Prostate gland (tissue), 2 donors: ENCODE measurements at regions not wholly inside any gene's neighbourhood (a gene's known extent, or its start where the extent isn't known, plus 50 kb on each side); places are given as distances from the start of the nearest gene placed in this dataset.
"Not testable (repeated sequence)": the region's sequence is repeated elsewhere in the genome, so short reads cannot be mapped to it uniquely, and the experiment has no call there.

Source experiments
- DNase-seq: peaks from one replicate; pipeline ENCODE4 v3.0.0-alpha.2; 2019; ENCODE audit warnings: low spot score
- H3K27ac ChIP-seq, 2 donors: fragments of 200-600 bp; sonication (generic); 2 replicates each; pipeline ENCODE4 v1.5.1; 2017 to 2019
- H3K27me3 ChIP-seq: fragments of 200-600 bp; sonication (generic); replicated peaks from 2 replicates; pipeline ENCODE4 v1.5.1; 2019; ENCODE audit not compliant: insufficient read depth
- H3K36me3 ChIP-seq, 2 donors: fragments of 200-600 bp; sonication (generic); 1 replicate in 1 of 2; 2 replicates in 1 of 2; pipeline versions ENCODE4 v1.5.1 to v1.8.1; 2017 to 2019
- H3K4me1 ChIP-seq: fragments of 200-600 bp; sonication (generic); replicated peaks from 2 replicates; pipeline ENCODE4 v1.5.1; 2019
- H3K4me3 ChIP-seq, 2 donors: fragments of 200-600 bp; sonication (generic); 2 replicates each; pipeline ENCODE4 v1.5.1; 2017 to 2019
- H3K9me3 ChIP-seq: fragments of 200-600 bp; sonication (generic); 2 replicates; pipeline ENCODE4 v1.5.1; 2017
- CTCF ChIP-seq, 4 experiments: fragments of 200-600 bp in 2 of 4; fragments of 450-650 bp in 2 of 4; sonication (generic) in 2 of 4; IDR thresholded peaks; 1 replicate in 3 of 4; 2 replicates in 1 of 4; pipeline ENCODE4 v1.5.1; 2016 to 2019; ENCODE audit warnings: antibody characterized with exemption in 4 of 4, mild to moderate bottlenecking in 2 of 4, moderate library complexity in 2 of 4
- POLR2A ChIP-seq: fragments of 450-650 bp; IDR thresholded peaks from one replicate; pipeline ENCODE4 v1.6.1; 2016; ENCODE audit warnings: antibody characterized with exemption, mild to moderate bottlenecking
- POLR2AphosphoS5 ChIP-seq: sonication (generic); formaldehyde crosslinking; IDR thresholded peaks from one replicate; pipeline ENCODE4 v1.6.1; 2017; ENCODE audit warnings: antibody characterized with exemption
- WGBS: methylation state at CpG from one replicate; pipeline ENCODE4 v1.1.5; 2018; 5-methylcytosine and 5-hydroxymethylcytosine counted together
- intact Hi-C: fragments of 100-400 bp; cut with DNase I; formaldehyde crosslinking; loops from one replicate; pipeline ENCODE4 v1.14.2; 2022

- Histone ChIP-seq H3K9me3 (no peaks in the 10 kb centered on the region), H3K27ac (no peak overlapping the region), H3K36me3 (no peaks in the 10 kb centered on the region), H3K27me3 (peaks cover 8% of the 10 kb centered on the region), H3K4me3 (no peak overlapping the region), H3K4me1 (no peaks in the 10 kb centered on the region)
- 93% methylated on average over 6 of the region's 6 CpGs for WGBS
- no peak for TF ChIP-seq CTCF (IDR thresholded peaks at IDR 0.05)
- DNase-seq, result no peak
- intact Hi-C loops, result no loop called here
These were observed 152.6 kb downstream of the PTPRU start for GRCh38 chr1:29388884-29389283.

GRCh38 chr1:29388170-29388569 is 151.8 kb downstream of the PTPRU start:
- Histone ChIP-seq H3K27me3 (peaks cover 8% of the 10 kb centered on the region), H3K9me3 (no peaks in the 10 kb centered on the region), H3K36me3 (no peaks in the 10 kb centered on the region), H3K27ac (no peak overlapping the region), H3K4me3 (no peak overlapping the region), H3K4me1 (no peaks in the 10 kb centered on the region)
- intact Hi-C loops, result no loop called here
- no peak for TF ChIP-seq POLR2AphosphoS5
- no peak for TF ChIP-seq CTCF (IDR thresholded peaks at IDR 0.05)
- TF ChIP-seq POLR2A, result no peak
- DNase-seq, result no peak
- WGBS, result 77% methylated on average over 2 of the region's 2 CpGs

GRCh38 chr1:29387210-29387609 is 150.9 kb downstream of the PTPRU start:
- Histone ChIP-seq H3K4me1 (no peaks in the 10 kb centered on the region), H3K9me3 (no peaks in the 10 kb centered on the region), H3K27me3 (peaks cover 8% of the 10 kb centered on the region), H3K27ac (no peak overlapping the region), H3K4me3 (no peak overlapping the region), H3K36me3 (no peaks in the 10 kb centered on the region)
- intact Hi-C loops, result no loop called here
- TF ChIP-seq POLR2A, result no peak
- no peak for TF ChIP-seq CTCF (IDR thresholded peaks at IDR 0.05)
- TF ChIP-seq POLR2AphosphoS5, result no peak
- no peak for DNase-seq
- 78% methylated on average over 3 of the region's 3 CpGs for WGBS

- 96% methylated on average over 1 of the region's 1 CpG for WGBS
These were observed 150.1 kb downstream of the PTPRU start for GRCh38 chr1:29386453-29386852.

GRCh38 chr1:29385966-29386365 is 149.6 kb downstream of the PTPRU start:
- TF ChIP-seq POLR2A (no peak), CTCF (IDR thresholded peaks at IDR 0.05) (no peak), POLR2AphosphoS5 (no peak)
- Histone ChIP-seq H3K4me3 (no peak overlapping the region), H3K9me3 (no peaks in the 10 kb centered on the region), H3K36me3 (no peaks in the 10 kb centered on the region), H3K27ac (no peak overlapping the region), H3K27me3 (peaks cover 8% of the 10 kb centered on the region), H3K4me1 (no peaks in the 10 kb centered on the region)
- intact Hi-C loops, result no loop called here
- no peak for DNase-seq
- WGBS, result 84% methylated on average over 5 of the region's 5 CpGs

More at GRCh38 chr1:29386453-29386852, 150.1 kb downstream of the PTPRU start:
- H3K9me3 ChIP-seq, H3K27me3 ChIP-seq, DNase-seq, H3K36me3 ChIP-seq, intact Hi-C loops, H3K4me1 ChIP-seq, H3K27ac ChIP-seq, H3K4me3 ChIP-seq: not testable (repeated sequence)
